SU-DHL-6 (cell line): ENCODE measurements at regions not wholly inside any gene's neighbourhood (a gene's known extent, or its start where the extent isn't known, plus 50 kb on each side); places are given as distances from the start of the nearest gene placed in this dataset.

Source experiments
- H2AFZ ChIP-seq: fragments of 200-600 bp; sonication (generic); 2 replicates; pipeline ENCODE4 v1.6.1; 2014; ENCODE audit warnings: low read depth, mild to moderate bottlenecking, moderate library complexity, mixed read lengths, antibody characterized with exemption, low read length; ENCODE audit not compliant: severe bottlenecking
- H3F3A ChIP-seq: fragments of 200-600 bp; shearing (Covaris generic); 2 replicates; pipeline ENCODE4 v1.6.0; 2016; ENCODE audit warnings: antibody characterized with exemption, mild to moderate bottlenecking; ENCODE audit not compliant: insufficient read depth
- H3K27ac ChIP-seq: fragments of 200-600 bp; sonication (generic); 2 replicates; pipeline ENCODE4 v1.5.1; 2016; ENCODE audit warnings: low read depth, mild to moderate bottlenecking, low read length, moderate library complexity, mixed read lengths
- H3K27me3 ChIP-seq: fragments of 200-600 bp; sonication (generic), shearing (Covaris generic); 2 replicates; pipeline ENCODE4 v1.6.0; 2014; ENCODE audit warnings: mild to moderate bottlenecking, low read length
- H3K36me3 ChIP-seq: fragments of 200-600 bp; sonication (generic); 2 replicates; pipeline ENCODE4 v1.6.1; 2014; ENCODE audit warnings: mild to moderate bottlenecking, low read length, mixed read lengths
- H3K4me2 ChIP-seq: fragments of 300-600, 200-600 bp; shearing (Covaris generic), sonication (generic); 2 replicates; pipeline ENCODE4 v1.6.0; 2014; ENCODE audit warnings: low read length, low read depth, mild to moderate bottlenecking; ENCODE audit not compliant: poor library complexity, severe bottlenecking
- H3K4me3 ChIP-seq: fragments of 200-600 bp; sonication (generic); 2 replicates; pipeline ENCODE4 v1.5.1; 2014; ENCODE audit warnings: antibody characterized with exemption, low read length, mild to moderate bottlenecking, mixed read lengths; ENCODE audit not compliant: insufficient read depth, poor library complexity, severe bottlenecking
- H3K79me2 ChIP-seq: fragments of 200-600 bp; sonication (generic); 2 replicates; pipeline ENCODE4 v1.6.1; 2014; ENCODE audit warnings: mild to moderate bottlenecking, low read length, moderate library complexity; ENCODE audit not compliant: insufficient read depth
- H3K9ac ChIP-seq: fragments of 200-600 bp; sonication (generic); 2 replicates; pipeline ENCODE4 v1.7.0; 2014; ENCODE audit warnings: mild to moderate bottlenecking, low read length
- H3K9me2 ChIP-seq: fragments of 200-600 bp; sonication (generic); replicated peaks from 2 replicates; pipeline ENCODE4 v1.6.1; 2014; ENCODE audit warnings: low read length; ENCODE audit not compliant: insufficient read depth
- H3K9me3 ChIP-seq: fragments of 200-600 bp; sonication (generic); 2 replicates; pipeline ENCODE4 v1.6.1; 2014; ENCODE audit warnings: low read length, mixed read lengths; ENCODE audit not compliant: insufficient read depth
- H4K20me1 ChIP-seq: fragments of 200-600 bp; sonication (generic); 2 replicates; pipeline ENCODE4 v1.6.1; 2014; ENCODE audit warnings: low read depth, mild to moderate bottlenecking, antibody characterized with exemption, low read length, moderate library complexity, mixed read lengths
- CTCF ChIP-seq: fragments of 200-600 bp; sonication (generic); IDR thresholded peaks from one replicate; pipeline ENCODE4 v1.5.1; 2017; ENCODE audit warnings: antibody characterized with exemption, mild to moderate bottlenecking, low read length, moderate library complexity; ENCODE audit not compliant: insufficient read depth, poor library complexity, severe bottlenecking
- EZH2phosphoT487 ChIP-seq: fragments of 200-600 bp; sonication (generic), shearing (Covaris generic); conservative IDR thresholded peaks from 2 replicates; pipeline ENCODE4 v1.6.1; 2018; ENCODE audit warnings: mild to moderate bottlenecking, antibody characterized with exemption, low read length, moderate library complexity, mixed read lengths

DNA sequence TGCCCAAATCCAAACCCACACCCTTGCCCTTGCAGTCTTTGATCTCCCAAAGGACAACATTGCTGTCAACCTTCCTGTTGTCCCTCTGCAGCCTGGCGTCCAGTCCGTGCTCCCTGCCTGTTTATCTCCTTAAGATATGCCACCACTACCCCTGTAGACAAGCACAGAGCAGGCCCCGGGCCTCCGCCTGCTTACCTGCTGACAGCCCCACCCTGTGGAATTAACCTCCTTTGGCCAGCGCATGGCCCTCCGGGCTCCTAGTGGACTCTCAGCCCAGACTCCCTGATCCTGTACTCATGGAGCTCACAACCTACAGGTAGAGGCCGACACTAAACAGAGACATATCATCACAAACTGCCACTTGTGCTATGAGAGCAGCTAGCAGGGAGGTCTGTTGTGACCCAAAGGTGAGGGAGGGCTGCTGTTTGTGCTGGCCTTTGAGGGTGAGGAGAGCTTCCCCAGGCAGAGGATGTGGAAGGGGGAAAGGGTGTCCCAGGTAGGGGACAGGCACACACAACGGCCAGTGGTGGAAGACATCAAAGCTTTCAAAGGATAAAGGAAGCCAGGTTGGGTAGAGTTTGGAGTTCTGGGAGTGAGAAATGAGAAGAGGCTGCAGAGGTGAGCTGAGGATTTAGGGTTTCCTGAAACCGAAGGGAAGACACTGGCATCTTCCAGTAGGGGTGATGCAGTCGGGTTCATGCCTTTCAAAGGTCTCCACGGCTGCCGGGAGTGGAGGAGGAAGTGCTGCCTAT lies 174.5 kb upstream of the ZMIZ1 start:
- Histone ChIP-seq H3K27ac (no peak overlapping the region), H3K27me3 (no peaks in the 10 kb centered on the region), H3K9me2 (no peaks in the 10 kb centered on the region), H3K9ac (no peak overlapping the region), H3K4me3 (no peak overlapping the region), H3K9me3 (no peaks in the 10 kb centered on the region), H3K79me2 (no peaks in the 10 kb centered on the region), H2AFZ (no peak overlapping the region), H4K20me1 (no peaks in the 10 kb centered on the region), H3K36me3 (no peaks in the 10 kb centered on the region), H3K4me2 (no peak overlapping the region), H3F3A (no peaks in the 10 kb centered on the region)
- TF ChIP-seq CTCF: no peak
- TF ChIP-seq EZH2phosphoT487: no peak

- Histone ChIP-seq H4K20me1 (no peaks in the 10 kb centered on the region; the same call in 1 of the 2 replicates), H3K9ac (no peak overlapping the region), H3K27ac (no peak overlapping the region), H3K36me3 (no peaks in the 10 kb centered on the region), H2AFZ (no peak overlapping the region), H3K9me2 (no peaks in the 10 kb centered on the region), H3K4me3 (no peak overlapping the region), H3K9me3 (no peaks in the 10 kb centered on the region), H3K27me3 (no peaks in the 10 kb centered on the region), H3K4me2 (no peak overlapping the region), H3F3A (no peaks in the 10 kb centered on the region), H3K79me2 (no peaks in the 10 kb centered on the region)
- TF ChIP-seq EZH2phosphoT487 (no peak), CTCF (no peak)
These were observed 173.9 kb upstream of the ZMIZ1 start for GRCh38 chr10:78894841-78895195.

DNA sequence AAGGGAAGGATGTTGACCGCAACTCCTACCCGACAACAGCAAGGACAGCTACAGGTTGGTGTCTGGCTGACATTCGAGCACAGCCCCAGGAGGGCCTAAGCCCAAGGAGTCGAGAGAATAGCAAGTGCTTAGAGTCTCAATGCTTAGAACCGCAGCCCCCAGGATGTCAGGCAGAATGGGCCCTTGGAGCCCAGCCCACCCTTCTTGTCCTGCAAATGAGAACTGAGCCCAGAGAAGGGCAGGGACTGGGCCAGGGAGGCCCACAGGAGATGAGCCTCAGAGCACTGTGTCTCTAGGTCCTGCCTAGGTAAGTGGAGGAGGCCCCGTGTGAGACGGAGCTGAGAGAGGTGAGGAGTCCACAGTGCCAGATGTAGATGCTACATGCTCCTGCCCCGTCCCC lies 173.3 kb upstream of the ZMIZ1 start:
- Histone ChIP-seq H3K79me2 (no peaks in the 10 kb centered on the region), H3K27me3 (no peaks in the 10 kb centered on the region), H3K4me2 (no peak overlapping the region), H3F3A (no peaks in the 10 kb centered on the region), H3K9me2 (no peaks in the 10 kb centered on the region), H3K4me3 (no peak overlapping the region), H3K9ac (no peak overlapping the region), H4K20me1 (no peaks in the 10 kb centered on the region; the same call in 1 of the 2 replicates), H3K36me3 (no peaks in the 10 kb centered on the region), H3K27ac (no peak overlapping the region), H3K9me3 (no peaks in the 10 kb centered on the region), H2AFZ (no peak overlapping the region)
- TF ChIP-seq EZH2phosphoT487 (no peak), CTCF (no peak)
